Activated T-cell treated with anti-CD3 and anti-CD28 coated beads, Interleukin-2, amount 50 U/mL, for 4 hours (primary cell): ENCODE measurements at regions not wholly inside any gene's neighbourhood (a gene's known extent, or its start where the extent isn't known, plus 50 kb on each side); places are given as distances from the start of the nearest gene placed in this dataset.
"Not testable (repeated sequence)": the region's sequence is repeated elsewhere in the genome, so short reads cannot be mapped to it uniquely, and the experiment has no call there.

Source experiments
- ATAC-seq, 2 donors: fragments of 200-7000 bp; cut with Tn5 transposase; one replicate each; pipeline ENCODE4 v1.10.0; 2021
- DNase-seq: peaks from one replicate; pipeline ENCODE4 v3.0.0-alpha.2; 2020
- H3K27me3 Mint-ChIP-seq: one replicate; pipeline ENCODE4 v1.8.0; 2021; ENCODE audit warnings: low read depth, mixed read lengths
- H3K36me3 Mint-ChIP-seq: one replicate; pipeline ENCODE4 v1.8.0; 2022; ENCODE audit warnings: mixed read lengths; ENCODE audit not compliant: insufficient read depth
- H3K4me1 Mint-ChIP-seq: one replicate; pipeline ENCODE4 v1.8.0; 2021; ENCODE audit warnings: low read depth, mixed read lengths
- H3K4me3 Mint-ChIP-seq: one replicate; pipeline ENCODE4 v1.8.0; 2021; ENCODE audit warnings: mild to moderate bottlenecking, moderate library complexity, mixed read lengths
- H3K9me3 Mint-ChIP-seq: one replicate; pipeline ENCODE4 v1.8.0; 2021; ENCODE audit warnings: mixed read lengths

DNA sequence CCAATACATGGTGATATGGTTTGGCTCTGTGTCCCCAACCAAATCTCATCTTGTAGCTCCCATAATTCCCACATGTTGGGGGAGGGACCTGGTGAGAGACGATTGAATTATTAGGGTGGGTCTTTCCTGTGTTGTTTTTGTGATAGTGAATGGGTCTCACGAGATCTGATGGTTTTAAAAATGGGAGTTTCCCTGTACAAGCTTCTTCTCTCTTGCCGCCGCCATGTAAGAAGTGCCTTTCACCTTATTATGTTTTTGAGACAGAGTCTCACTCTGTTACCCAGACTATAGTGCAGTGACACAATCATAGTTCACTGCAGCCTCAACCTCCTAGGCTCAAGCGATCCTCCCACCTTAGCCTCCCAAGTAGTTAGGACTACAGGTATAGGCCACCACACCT lies 629.1 kb downstream of the QKI start:
- H3K27me3 Mint-ChIP-seq, H3K36me3 Mint-ChIP-seq, H3K9me3 Mint-ChIP-seq, ATAC-seq, H3K4me1 Mint-ChIP-seq, H3K4me3 Mint-ChIP-seq, DNase-seq: not testable (repeated sequence)

DNA sequence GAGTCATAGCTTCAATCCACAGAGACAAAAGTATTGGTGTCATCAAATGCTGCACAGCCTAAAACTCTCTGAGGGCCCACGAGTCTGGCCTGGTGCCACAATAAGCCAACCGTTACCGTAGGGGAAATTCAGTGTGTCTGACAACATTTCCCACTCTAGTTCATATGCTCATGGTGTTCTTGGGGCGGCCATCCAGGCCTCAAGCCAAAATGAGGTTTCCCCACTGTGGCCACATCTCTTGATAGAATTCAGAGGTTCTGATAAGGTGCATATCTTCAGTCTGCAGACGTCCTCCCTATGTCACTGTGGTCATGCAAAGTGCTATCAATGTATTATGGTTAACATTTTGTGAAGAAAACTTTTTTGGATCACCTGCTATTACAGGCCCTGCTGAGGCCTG lies 627.7 kb downstream of the QKI start:
- Mint-ChIP-seq H3K36me3 (no peaks in the 10 kb centered on the region), H3K9me3 (no peaks in the 10 kb centered on the region), H3K4me1 (no peaks in the 10 kb centered on the region), H3K27me3 (peaks cover 3% of the 10 kb centered on the region), H3K4me3 (no peak overlapping the region)
- no peak for ATAC-seq
- no peak for DNase-seq

GRCh38 chr6:164040994-164041393 lies 626.5 kb downstream of the QKI start:
- Mint-ChIP-seq H3K27me3 (peaks cover 5% of the 10 kb centered on the region), H3K4me3 (no peak overlapping the region), H3K4me1 (no peaks in the 10 kb centered on the region), H3K9me3 (no peaks in the 10 kb centered on the region), H3K36me3 (no peaks in the 10 kb centered on the region)
- ATAC-seq = no peak
- no peak for DNase-seq

GRCh38 chr6:164039954-164040375 lies 625.4 kb downstream of the QKI start:
- H3K4me1 Mint-ChIP-seq = no peaks in the 10 kb centered on the region
- H3K36me3 Mint-ChIP-seq = no peaks in the 10 kb centered on the region
- ATAC-seq (peak; percentile 51 to 70), DNase-seq (peak; percentile 36)
- H3K27me3 Mint-ChIP-seq = peaks cover 5% of the 10 kb centered on the region
- H3K9me3 Mint-ChIP-seq = no peaks in the 10 kb centered on the region
- H3K4me3 Mint-ChIP-seq = no peak overlapping the region

GRCh38 chr6:164037171-164037870 lies 622.8 kb downstream of the QKI start:
- DNase-seq = no peak
- H3K36me3 Mint-ChIP-seq = no peaks in the 10 kb centered on the region
- H3K4me3 Mint-ChIP-seq = no peak overlapping the region
- H3K27me3 Mint-ChIP-seq = peaks cover 5% of the 10 kb centered on the region
- no peaks in the 10 kb centered on the region for H3K4me1 Mint-ChIP-seq
- ATAC-seq = no peak
- no peaks in the 10 kb centered on the region for H3K9me3 Mint-ChIP-seq

GRCh38 chr6:164035900-164036485 lies 621.5 kb downstream of the QKI start:
- Mint-ChIP-seq H3K27me3 (peaks cover 5% of the 10 kb centered on the region), H3K4me3 (no peak overlapping the region), H3K4me1 (no peaks in the 10 kb centered on the region), H3K9me3 (peaks cover 2% of the 10 kb centered on the region), H3K36me3 (no peaks in the 10 kb centered on the region)
- no peak for DNase-seq
- ATAC-seq = no peak

- Mint-ChIP-seq H3K4me3 (no peak overlapping the region), H3K36me3 (no peaks in the 10 kb centered on the region), H3K27me3 (peaks cover 5% of the 10 kb centered on the region), H3K9me3 (peaks cover 4% of the 10 kb centered on the region), H3K4me1 (no peaks in the 10 kb centered on the region)
- ATAC-seq (no peak), DNase-seq (no peak)
Measured at GRCh38 chr6:164034602-164035140, 620.2 kb downstream of the QKI start.

- no peak for DNase-seq
- H3K36me3 Mint-ChIP-seq = no peaks in the 10 kb centered on the region
- H3K9me3 Mint-ChIP-seq = no peaks in the 10 kb centered on the region
- peaks cover 3% of the 10 kb centered on the region for H3K27me3 Mint-ChIP-seq
- no peaks in the 10 kb centered on the region for H3K4me1 Mint-ChIP-seq
- ATAC-seq = no peak
- H3K4me3 Mint-ChIP-seq = no peak overlapping the region
Measured at GRCh38 chr6:164025180-164025579, 610.7 kb downstream of the QKI start.

- Mint-ChIP-seq H3K27me3 (peaks cover 2% of the 10 kb centered on the region), H3K36me3 (no peaks in the 10 kb centered on the region), H3K4me1 (no peaks in the 10 kb centered on the region), H3K9me3 (no peaks in the 10 kb centered on the region), H3K4me3 (no peak overlapping the region)
- ATAC-seq (no peak), DNase-seq (no peak)
Measured at GRCh38 chr6:164023535-164023934, 609.0 kb downstream of the QKI start.

- ATAC-seq = no peak
- Mint-ChIP-seq H3K27me3 (peaks cover 4% of the 10 kb centered on the region), H3K4me1 (no peaks in the 10 kb centered on the region), H3K4me3 (no peak overlapping the region), H3K36me3 (no peaks in the 10 kb centered on the region), H3K9me3 (no peaks in the 10 kb centered on the region)
- DNase-seq = no peak
Measured at GRCh38 chr6:164022632-164023031, 608.1 kb downstream of the QKI start.

DNA sequence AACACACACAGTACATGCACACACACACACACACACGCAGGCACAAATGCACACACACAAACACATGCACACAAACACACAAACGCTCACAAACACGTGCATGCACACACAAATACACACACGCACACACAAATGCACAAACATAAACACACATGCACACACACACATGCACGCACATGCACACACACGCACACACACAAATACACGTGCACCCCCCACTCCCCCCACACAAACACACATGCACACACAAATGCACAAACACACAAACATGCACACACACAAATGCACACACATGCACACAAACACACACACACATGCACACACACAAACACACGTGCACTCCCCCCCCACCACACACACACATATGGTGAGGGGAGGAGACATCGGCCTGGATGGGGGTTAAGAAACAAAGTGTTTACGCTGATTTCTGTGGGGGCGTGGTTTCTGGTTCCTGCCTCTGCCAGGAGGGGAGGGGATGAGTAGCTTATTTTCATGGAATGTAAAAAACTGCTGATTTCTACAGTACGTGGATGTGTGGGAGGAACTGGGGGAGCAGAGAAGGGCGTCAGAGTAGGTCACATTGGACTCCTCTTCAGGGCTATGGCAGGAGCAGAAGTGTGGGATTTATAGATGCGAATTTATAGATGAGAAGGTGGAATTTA lies 607.2 kb downstream of the QKI start:
- H3K4me3 Mint-ChIP-seq = no peak overlapping the region

DNA sequence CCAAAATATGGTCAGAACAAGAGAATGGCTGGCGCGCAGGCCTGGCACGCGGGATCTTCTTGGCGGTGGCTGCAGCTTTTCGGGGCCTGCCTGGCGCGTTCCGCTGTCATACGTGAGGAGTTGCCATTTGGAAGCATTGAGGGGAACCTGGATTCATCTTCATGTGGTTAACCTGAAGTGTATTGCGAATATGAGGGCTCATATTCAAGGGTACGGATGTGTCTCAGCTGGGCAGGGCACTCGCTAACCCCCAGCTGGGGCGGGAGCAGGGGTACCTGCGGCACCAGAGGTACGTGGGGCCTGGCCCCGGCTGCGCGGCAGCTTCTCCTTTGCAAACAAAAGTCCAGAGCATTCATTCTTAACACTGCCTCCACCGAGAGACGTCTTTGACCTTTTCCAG lies 605.6 kb downstream of the QKI start:
- ATAC-seq (no peak), DNase-seq (no peak)
- Mint-ChIP-seq H3K9me3 (no peaks in the 10 kb centered on the region), H3K27me3 (peaks cover 4% of the 10 kb centered on the region), H3K4me1 (no peaks in the 10 kb centered on the region), H3K4me3 (no peak overlapping the region), H3K36me3 (no peaks in the 10 kb centered on the region)

More for the DNA sequence above, 607.2 kb downstream of the QKI start:
- Mint-ChIP-seq H3K36me3 (no peaks in the 10 kb centered on the region), H3K4me1 (no peaks in the 10 kb centered on the region), H3K27me3 (peaks cover 4% of the 10 kb centered on the region), H3K9me3 (no peaks in the 10 kb centered on the region)
- DNase-seq (no peak), ATAC-seq (no peak)

- Mint-ChIP-seq H3K4me1 (no peaks in the 10 kb centered on the region), H3K9me3 (no peaks in the 10 kb centered on the region), H3K27me3 (peaks cover 4% of the 10 kb centered on the region), H3K36me3 (no peaks in the 10 kb centered on the region), H3K4me3 (no peak overlapping the region)
- ATAC-seq (no peak), DNase-seq (no peak)
Measured at GRCh38 chr6:164018133-164018532, 603.6 kb downstream of the QKI start.

GRCh38 chr6:164016056-164016455 lies 601.5 kb downstream of the QKI start:
- Mint-ChIP-seq H3K4me1 (no peaks in the 10 kb centered on the region), H3K36me3 (no peaks in the 10 kb centered on the region), H3K4me3 (no peak overlapping the region), H3K9me3 (no peaks in the 10 kb centered on the region), H3K27me3 (peaks cover 4% of the 10 kb centered on the region)
- DNase-seq (no peak), ATAC-seq (no peak)

- Mint-ChIP-seq H3K9me3 (no peaks in the 10 kb centered on the region), H3K36me3 (no peaks in the 10 kb centered on the region), H3K4me1 (no peaks in the 10 kb centered on the region), H3K4me3 (no peak overlapping the region), H3K27me3 (peaks cover 4% of the 10 kb centered on the region)
- DNase-seq = no peak
- ATAC-seq = no peak
Measured at GRCh38 chr6:164015088-164015484, 600.6 kb downstream of the QKI start.
